GM23338 (cell line): ENCODE measurements at regions not wholly inside any gene's neighbourhood (a gene's known extent, or its start where the extent isn't known, plus 50 kb on each side); places are given as distances from the start of the nearest gene placed in this dataset.

Experiments used
- ATAC-seq: fragments of 200-7000 bp; cut with Tn5 transposase; 3 replicates; pipeline ENCODE4 v1.9.1; 2020
- DNase-seq: peaks from one replicate; pipeline ENCODE4 v3.0.0-alpha.2; 2015; ENCODE audit warnings: low spot score
- H2AFZ ChIP-seq: fragments of 200-600 bp; sonication (generic); 2 replicates; pipeline ENCODE4 v1.8.0; 2016; ENCODE audit warnings: antibody characterized with exemption, mild to moderate bottlenecking, moderate library complexity
- H3F3A ChIP-seq: fragments of 200-600 bp; sonication (generic); replicated peaks from 2 replicates; pipeline ENCODE4 v1.8.0; 2017; ENCODE audit warnings: antibody characterized with exemption, mixed run types, low read depth
- H3K27ac ChIP-seq: fragments of 200-600 bp; sonication (generic); 2 replicates; pipeline ENCODE4 v1.6.1; 2016; ENCODE audit warnings: low read depth
- H3K27me3 ChIP-seq: fragments of 200-600 bp; sonication (generic); 2 replicates; pipeline ENCODE4 v1.8.0; 2016; ENCODE audit warnings: mild to moderate bottlenecking, mixed run types, moderate library complexity; ENCODE audit not compliant: insufficient read depth
- H3K36me3 ChIP-seq: fragments of 200-600 bp; sonication (generic); 2 replicates; pipeline ENCODE4 v1.8.0; 2016; ENCODE audit warnings: mild to moderate bottlenecking; ENCODE audit not compliant: insufficient read depth
- H3K4me1 ChIP-seq: fragments of 200-600 bp; sonication (generic); 2 replicates; pipeline ENCODE4 v1.8.0; 2016; ENCODE audit warnings: mild to moderate bottlenecking, moderate library complexity; ENCODE audit not compliant: insufficient read depth
- H3K4me2 ChIP-seq: fragments of 200-600 bp; sonication (generic); 2 replicates; pipeline ENCODE4 v1.7.1; 2017; ENCODE audit warnings: mixed run types
- H3K4me3 ChIP-seq: fragments of 200-600 bp; sonication (generic); 2 replicates; pipeline ENCODE4 v1.6.1; 2016; ENCODE audit warnings: mixed run types
- H3K79me2 ChIP-seq: fragments of 200-600 bp; sonication (generic); replicated peaks from 2 replicates; pipeline ENCODE4 v1.8.0; 2017; ENCODE audit warnings: mild to moderate bottlenecking; ENCODE audit not compliant: insufficient read depth
- H3K9me2 ChIP-seq: fragments of 200-600 bp; sonication (generic); 2 replicates; pipeline ENCODE4 v1.8.0; 2017; ENCODE audit not compliant: insufficient read depth
- H4K20me1 ChIP-seq: fragments of 200-600 bp; sonication (generic); replicated peaks from 2 replicates; pipeline ENCODE4 v1.8.0; 2017; ENCODE audit warnings: mild to moderate bottlenecking; ENCODE audit not compliant: insufficient read depth
- H3K27ac Mint-ChIP-seq: 2 replicates; pipeline ENCODE4 v1.8.0; 2020; ENCODE audit warnings: inconsistent platforms, mild to moderate bottlenecking, moderate library complexity, mixed read lengths
- H3K27me3 Mint-ChIP-seq: 3 replicates; pipeline ENCODE4 v1.8.0; 2022; ENCODE audit warnings: low read depth, mild to moderate bottlenecking, moderate library complexity, mixed read lengths, inconsistent platforms; ENCODE audit not compliant: insufficient read depth, poor library complexity
- H3K36me3 Mint-ChIP-seq: 3 replicates; pipeline ENCODE4 v1.8.0; 2021; ENCODE audit warnings: low read depth, mild to moderate bottlenecking, inconsistent platforms, moderate library complexity, mixed read lengths
- H3K4me1 Mint-ChIP-seq: 3 replicates; pipeline ENCODE4 v1.8.0; 2020; ENCODE audit warnings: mild to moderate bottlenecking, inconsistent platforms, mixed read lengths
- H3K4me3 Mint-ChIP-seq: 3 replicates; pipeline ENCODE4 v1.8.0; 2021; ENCODE audit warnings: moderate library complexity, mild to moderate bottlenecking, inconsistent platforms, mixed read lengths
- H3K9me3 Mint-ChIP-seq: 3 replicates; pipeline ENCODE4 v1.8.0; 2020; ENCODE audit warnings: moderate library complexity, mild to moderate bottlenecking, inconsistent platforms, mixed read lengths
- CREB1 ChIP-seq: fragments of 250-450 bp; sonication (Bioruptor Pico); IDR thresholded peaks from 2 replicates; pipeline ENCODE4 v1.5.0; 2020; ENCODE audit warnings: low read depth, mild to moderate bottlenecking, moderate library complexity
- EZH2 ChIP-seq: fragments of 200-600 bp; sonication (generic); IDR thresholded peaks from one replicate; pipeline ENCODE4 v1.8.0; 2017; ENCODE audit warnings: antibody characterized with exemption, mild to moderate bottlenecking, low read depth; ENCODE audit not compliant: unreplicated experiment
- EZH2phosphoT487 ChIP-seq: fragments of 200-600 bp; sonication (generic); IDR thresholded peaks from one replicate; pipeline ENCODE4 v1.8.1; 2018; ENCODE audit warnings: antibody characterized with exemption; ENCODE audit not compliant: unreplicated experiment
- JUNB ChIP-seq: IDR thresholded peaks from one replicate; pipeline ENCODE4 v1.6.1; 2016; ENCODE audit warnings: antibody characterized with exemption; ENCODE audit not compliant: unreplicated experiment
- NANOG ChIP-seq: IDR thresholded peaks from 2 replicates; pipeline ENCODE4 v1.6.1; 2016; ENCODE audit warnings: antibody characterized with exemption, borderline replicate concordance
- POLR2AphosphoS5 ChIP-seq: IDR thresholded peaks from 2 replicates; pipeline ENCODE4 v1.6.1; 2016; ENCODE audit warnings: antibody characterized with exemption, low read depth
- STAT1 ChIP-seq: IDR thresholded peaks from one replicate; pipeline ENCODE4 v1.6.1; 2016; ENCODE audit warnings: antibody characterized with exemption; ENCODE audit not compliant: unreplicated experiment
- ZNF114 ChIP-seq: fragments of 250-450 bp; sonication (Bioruptor Pico); IDR thresholded peaks from 2 replicates; pipeline ENCODE4 v1.5.0; 2020; ENCODE audit warnings: mild to moderate bottlenecking, moderate library complexity
- TF ChIP-seq, protein P1 (sequence below): fragments of 250-450 bp; sonication (Bioruptor Pico); IDR thresholded peaks from 2 replicates; pipeline ENCODE4 v1.5.0; 2020; ENCODE audit warnings: mild to moderate bottlenecking, moderate library complexity
- TF ChIP-seq, protein P2 (sequence below), 2 experiments: fragments of 200-600 bp in 1 of 2; sonication (generic) in 1 of 2; conservative IDR thresholded peaks; 2 replicates each; pipeline versions ENCODE4 v1.5.1 to v1.6.1; 2016 to 2017; ENCODE audit warnings: antibody characterized with exemption in 2 of 2, low read depth in 2 of 2, mild to moderate bottlenecking in 2 of 2, moderate library complexity in 1 of 2

DNA sequence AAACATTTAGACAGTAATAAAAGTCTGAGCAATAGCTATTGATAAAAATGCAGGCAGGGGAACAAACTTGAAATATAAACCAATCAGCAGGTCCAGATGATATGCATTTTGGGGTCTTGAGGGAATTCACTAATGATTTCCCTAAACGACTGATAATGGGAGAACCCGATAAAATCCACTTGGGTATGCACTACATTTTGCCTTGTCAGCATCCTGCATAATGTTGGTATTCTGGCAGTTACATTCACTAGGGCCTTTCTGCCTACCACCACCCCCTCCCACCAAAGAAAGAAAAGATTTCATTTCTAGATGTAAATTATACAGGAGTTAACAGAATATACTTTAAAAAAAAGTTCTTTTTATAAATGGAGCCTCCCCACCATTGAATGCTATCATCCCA is 63.5 kb upstream of the IL1RAPL2 start (continued):
- TF ChIP-seq, protein P1, sequence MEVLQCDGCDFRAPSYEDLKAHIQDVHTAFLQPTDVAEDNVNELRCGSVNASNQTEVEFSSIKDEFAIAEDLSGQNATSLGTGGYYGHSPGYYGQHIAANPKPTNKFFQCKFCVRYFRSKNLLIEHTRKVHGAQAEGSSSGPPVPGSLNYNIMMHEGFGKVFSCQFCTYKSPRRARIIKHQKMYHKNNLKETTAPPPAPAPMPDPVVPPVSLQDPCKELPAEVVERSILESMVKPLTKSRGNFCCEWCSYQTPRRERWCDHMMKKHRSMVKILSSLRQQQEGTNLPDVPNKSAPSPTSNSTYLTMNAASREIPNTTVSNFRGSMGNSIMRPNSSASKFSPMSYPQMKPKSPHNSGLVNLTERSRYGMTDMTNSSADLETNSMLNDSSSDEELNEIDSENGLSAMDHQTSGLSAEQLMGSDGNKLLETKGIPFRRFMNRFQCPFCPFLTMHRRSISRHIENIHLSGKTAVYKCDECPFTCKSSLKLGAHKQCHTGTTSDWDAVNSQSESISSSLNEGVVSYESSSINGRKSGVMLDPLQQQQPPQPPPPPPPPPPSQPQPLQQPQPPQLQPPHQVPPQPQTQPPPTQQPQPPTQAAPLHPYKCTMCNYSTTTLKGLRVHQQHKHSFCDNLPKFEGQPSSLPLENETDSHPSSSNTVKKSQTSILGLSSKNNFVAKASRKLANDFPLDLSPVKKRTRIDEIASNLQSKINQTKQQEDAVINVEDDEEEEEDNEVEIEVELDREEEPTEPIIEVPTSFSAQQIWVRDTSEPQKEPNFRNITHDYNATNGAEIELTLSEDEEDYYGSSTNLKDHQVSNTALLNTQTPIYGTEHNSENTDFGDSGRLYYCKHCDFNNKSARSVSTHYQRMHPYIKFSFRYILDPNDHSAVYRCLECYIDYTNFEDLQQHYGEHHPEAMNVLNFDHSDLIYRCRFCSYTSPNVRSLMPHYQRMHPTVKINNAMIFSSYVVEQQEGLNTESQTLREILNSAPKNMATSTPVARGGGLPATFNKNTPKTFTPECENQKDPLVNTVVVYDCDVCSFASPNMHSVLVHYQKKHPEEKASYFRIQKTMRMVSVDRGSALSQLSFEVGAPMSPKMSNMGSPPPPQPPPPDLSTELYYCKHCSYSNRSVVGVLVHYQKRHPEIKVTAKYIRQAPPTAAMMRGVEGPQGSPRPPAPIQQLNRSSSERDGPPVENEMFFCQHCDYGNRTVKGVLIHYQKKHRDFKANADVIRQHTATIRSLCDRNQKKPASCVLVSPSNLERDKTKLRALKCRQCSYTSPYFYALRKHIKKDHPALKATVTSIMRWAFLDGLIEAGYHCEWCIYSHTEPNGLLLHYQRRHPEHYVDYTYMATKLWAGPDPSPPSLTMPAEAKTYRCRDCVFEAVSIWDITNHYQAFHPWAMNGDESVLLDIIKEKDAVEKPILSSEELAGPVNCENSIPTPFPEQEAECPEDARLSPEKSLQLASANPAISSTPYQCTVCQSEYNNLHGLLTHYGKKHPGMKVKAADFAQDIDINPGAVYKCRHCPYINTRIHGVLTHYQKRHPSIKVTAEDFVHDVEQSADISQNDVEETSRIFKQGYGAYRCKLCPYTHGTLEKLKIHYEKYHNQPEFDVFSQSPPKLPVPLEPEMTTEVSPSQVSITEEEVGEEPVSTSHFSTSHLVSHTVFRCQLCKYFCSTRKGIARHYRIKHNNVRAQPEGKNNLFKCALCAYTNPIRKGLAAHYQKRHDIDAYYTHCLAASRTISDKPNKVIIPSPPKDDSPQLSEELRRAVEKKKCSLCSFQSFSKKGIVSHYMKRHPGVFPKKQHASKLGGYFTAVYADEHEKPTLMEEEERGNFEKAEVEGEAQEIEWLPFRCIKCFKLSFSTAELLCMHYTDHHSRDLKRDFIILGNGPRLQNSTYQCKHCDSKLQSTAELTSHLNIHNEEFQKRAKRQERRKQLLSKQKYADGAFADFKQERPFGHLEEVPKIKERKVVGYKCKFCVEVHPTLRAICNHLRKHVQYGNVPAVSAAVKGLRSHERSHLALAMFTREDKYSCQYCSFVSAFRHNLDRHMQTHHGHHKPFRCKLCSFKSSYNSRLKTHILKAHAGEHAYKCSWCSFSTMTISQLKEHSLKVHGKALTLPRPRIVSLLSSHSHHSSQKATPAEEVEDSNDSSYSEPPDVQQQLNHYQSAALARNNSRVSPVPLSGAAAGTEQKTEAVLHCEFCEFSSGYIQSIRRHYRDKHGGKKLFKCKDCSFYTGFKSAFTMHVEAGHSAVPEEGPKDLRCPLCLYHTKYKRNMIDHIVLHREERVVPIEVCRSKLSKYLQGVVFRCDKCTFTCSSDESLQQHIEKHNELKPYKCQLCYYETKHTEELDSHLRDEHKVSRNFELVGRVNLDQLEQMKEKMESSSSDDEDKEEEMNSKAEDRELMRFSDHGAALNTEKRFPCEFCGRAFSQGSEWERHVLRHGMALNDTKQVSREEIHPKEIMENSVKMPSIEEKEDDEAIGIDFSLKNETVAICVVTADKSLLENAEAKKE, result no peak
- TF ChIP-seq EZH2phosphoT487, result no peak
- no peak for TF ChIP-seq JUNB
- no peak for TF ChIP-seq NANOG
- TF ChIP-seq ZNF114, result no peak
- no peak for TF ChIP-seq EZH2
- no peak for TF ChIP-seq POLR2AphosphoS5

DNA sequence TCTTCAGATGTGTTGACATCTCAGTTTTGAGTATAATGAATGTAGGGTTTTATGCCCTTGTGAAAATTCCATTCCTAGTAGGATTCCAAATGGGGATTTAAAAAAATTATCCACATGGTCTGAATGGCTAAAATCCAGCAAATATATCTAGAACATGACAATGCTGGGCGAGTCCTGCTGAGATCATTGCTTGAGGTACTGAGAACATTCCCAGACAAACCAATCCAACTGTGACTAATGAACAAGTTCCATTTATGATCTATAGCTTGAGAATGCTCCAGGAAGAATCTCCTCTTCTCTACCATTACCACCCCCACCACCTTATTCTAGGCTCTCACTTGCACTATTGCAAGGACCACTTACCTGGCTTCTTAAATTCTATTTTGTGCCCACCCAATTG is 77.2 kb upstream of the IL1RAPL2 start:
- Mint-ChIP-seq H3K4me3 (no peak overlapping the region), H3K36me3 (no peaks in the 10 kb centered on the region), H3K4me1 (peaks cover 12% of the 10 kb centered on the region), H3K9me3 (no peaks in the 10 kb centered on the region), H3K27me3 (no peaks in the 10 kb centered on the region), H3K27ac (no peak overlapping the region)
- Histone ChIP-seq H3K9me2 (no peaks in the 10 kb centered on the region), H4K20me1 (no peaks in the 10 kb centered on the region), H3K4me2 (no peak overlapping the region), H3K4me1 (peaks cover 7% of the 10 kb centered on the region; the same call in 1 of the 2 replicates), H3K79me2 (no peaks in the 10 kb centered on the region), H3K27me3 (no peaks in the 10 kb centered on the region), H3F3A (no peaks in the 10 kb centered on the region), H2AFZ (no peak overlapping the region), H3K4me3 (no peak overlapping the region), H3K27ac (no peak overlapping the region), H3K36me3 (no peaks in the 10 kb centered on the region)
- DNase-seq, result no peak
- ATAC-seq, result no peak
- TF ChIP-seq ZNF114 (no peak), CREB1 (no peak), POLR2AphosphoS5 (no peak), STAT1 (no peak)
- TF ChIP-seq, protein P2, sequence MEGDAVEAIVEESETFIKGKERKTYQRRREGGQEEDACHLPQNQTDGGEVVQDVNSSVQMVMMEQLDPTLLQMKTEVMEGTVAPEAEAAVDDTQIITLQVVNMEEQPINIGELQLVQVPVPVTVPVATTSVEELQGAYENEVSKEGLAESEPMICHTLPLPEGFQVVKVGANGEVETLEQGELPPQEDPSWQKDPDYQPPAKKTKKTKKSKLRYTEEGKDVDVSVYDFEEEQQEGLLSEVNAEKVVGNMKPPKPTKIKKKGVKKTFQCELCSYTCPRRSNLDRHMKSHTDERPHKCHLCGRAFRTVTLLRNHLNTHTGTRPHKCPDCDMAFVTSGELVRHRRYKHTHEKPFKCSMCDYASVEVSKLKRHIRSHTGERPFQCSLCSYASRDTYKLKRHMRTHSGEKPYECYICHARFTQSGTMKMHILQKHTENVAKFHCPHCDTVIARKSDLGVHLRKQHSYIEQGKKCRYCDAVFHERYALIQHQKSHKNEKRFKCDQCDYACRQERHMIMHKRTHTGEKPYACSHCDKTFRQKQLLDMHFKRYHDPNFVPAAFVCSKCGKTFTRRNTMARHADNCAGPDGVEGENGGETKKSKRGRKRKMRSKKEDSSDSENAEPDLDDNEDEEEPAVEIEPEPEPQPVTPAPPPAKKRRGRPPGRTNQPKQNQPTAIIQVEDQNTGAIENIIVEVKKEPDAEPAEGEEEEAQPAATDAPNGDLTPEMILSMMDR (conservative IDR thresholded peaks at IDR 0.05; ENCODE audit: low read depth in 2 of 2), result no peak
